ENCODE measurements at regions not wholly inside any gene's neighbourhood (a gene's known extent, or its start where the extent isn't known, plus 50 kb on each side); places are given as distances from the start of the nearest gene placed in this dataset.

DNA sequence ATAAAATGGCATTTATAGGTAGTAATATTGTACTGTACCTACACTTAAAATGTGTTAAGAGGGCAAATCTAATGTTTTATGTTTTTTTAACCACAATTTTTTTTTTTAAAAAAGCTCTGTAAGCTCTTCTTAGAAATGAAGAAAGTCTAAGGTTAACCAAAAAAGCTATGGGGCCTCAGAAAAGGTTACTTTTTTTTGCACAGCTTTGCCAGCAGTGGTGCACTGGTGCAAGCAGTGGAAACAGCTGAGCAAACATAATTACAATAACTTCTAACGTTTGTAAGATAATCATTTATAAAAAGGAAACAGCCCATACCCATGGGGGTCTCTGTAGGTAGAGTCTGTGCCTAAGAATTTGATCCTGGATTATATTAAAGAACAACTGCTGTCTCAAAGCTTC is 85.1 kb upstream of the NID2 start:
- Histone ChIP-seq H2AFZ (ENCODE audit: low read depth) (no peak overlapping the region), H3K4me2 (no peak overlapping the region), H3K4me3 (ENCODE audit: low read depth in 2 of 2, low read length in 1 of 2) (no peak overlapping the region), H3K36me3 (replicated peaks in 1 of 2; ENCODE audit: control insufficient read depth in 1 of 2, insufficient read depth in 2 of 2, low read length in 1 of 2) (no peaks in the 10 kb centered on the region), H3K27me3 (ENCODE audit: insufficient read depth) (no peaks in the 10 kb centered on the region; the same call in 1 of the 2 replicates), H3K79me2 (ENCODE audit: insufficient read depth) (no peaks in the 10 kb centered on the region), H4K20me1 (ENCODE audit: insufficient read depth) (no peaks in the 10 kb centered on the region), H3K9ac (no peak overlapping the region), H3K4me1 (ENCODE audit: control insufficient read depth in 1 of 2, insufficient read depth in 2 of 2, low read depth in 1 of 2, low read length in 1 of 2) (no peaks in the 10 kb centered on the region), H3K9me2 (no peaks in the 10 kb centered on the region), H3K27ac (ENCODE audit: low read depth in 2 of 2, low read length in 1 of 2) (no peak overlapping the region), H3F3A (replicated peaks; ENCODE audit: insufficient read depth) (no peaks in the 10 kb centered on the region), H3K9me3 (no peaks in the 10 kb centered on the region)
- WGBS (ENCODE audit: low lambda C conversion rate): 0% methylated on average over 1 of the region's 1 CpG
- CTCF ChIA-PET: no interaction called here
- POLR2A ChIA-PET: no interaction called here
- no peak for TF ChIP-seq TEAD4 (IDR thresholded peaks at IDR 0.05; ENCODE audit: borderline replicate concordance, insufficient read depth)
- TF ChIP-seq RAD21 (IDR thresholded peaks at IDR 0.05; ENCODE audit: low read length): no peak
- TF ChIP-seq FOXJ3 (CRISPR knock-in tag; IDR thresholded peaks at IDR 0.05): no peak
- no peak for TF ChIP-seq GATA2 (CRISPR knock-in tag; IDR thresholded peaks at IDR 0.05)
- TF ChIP-seq, protein P1, sequence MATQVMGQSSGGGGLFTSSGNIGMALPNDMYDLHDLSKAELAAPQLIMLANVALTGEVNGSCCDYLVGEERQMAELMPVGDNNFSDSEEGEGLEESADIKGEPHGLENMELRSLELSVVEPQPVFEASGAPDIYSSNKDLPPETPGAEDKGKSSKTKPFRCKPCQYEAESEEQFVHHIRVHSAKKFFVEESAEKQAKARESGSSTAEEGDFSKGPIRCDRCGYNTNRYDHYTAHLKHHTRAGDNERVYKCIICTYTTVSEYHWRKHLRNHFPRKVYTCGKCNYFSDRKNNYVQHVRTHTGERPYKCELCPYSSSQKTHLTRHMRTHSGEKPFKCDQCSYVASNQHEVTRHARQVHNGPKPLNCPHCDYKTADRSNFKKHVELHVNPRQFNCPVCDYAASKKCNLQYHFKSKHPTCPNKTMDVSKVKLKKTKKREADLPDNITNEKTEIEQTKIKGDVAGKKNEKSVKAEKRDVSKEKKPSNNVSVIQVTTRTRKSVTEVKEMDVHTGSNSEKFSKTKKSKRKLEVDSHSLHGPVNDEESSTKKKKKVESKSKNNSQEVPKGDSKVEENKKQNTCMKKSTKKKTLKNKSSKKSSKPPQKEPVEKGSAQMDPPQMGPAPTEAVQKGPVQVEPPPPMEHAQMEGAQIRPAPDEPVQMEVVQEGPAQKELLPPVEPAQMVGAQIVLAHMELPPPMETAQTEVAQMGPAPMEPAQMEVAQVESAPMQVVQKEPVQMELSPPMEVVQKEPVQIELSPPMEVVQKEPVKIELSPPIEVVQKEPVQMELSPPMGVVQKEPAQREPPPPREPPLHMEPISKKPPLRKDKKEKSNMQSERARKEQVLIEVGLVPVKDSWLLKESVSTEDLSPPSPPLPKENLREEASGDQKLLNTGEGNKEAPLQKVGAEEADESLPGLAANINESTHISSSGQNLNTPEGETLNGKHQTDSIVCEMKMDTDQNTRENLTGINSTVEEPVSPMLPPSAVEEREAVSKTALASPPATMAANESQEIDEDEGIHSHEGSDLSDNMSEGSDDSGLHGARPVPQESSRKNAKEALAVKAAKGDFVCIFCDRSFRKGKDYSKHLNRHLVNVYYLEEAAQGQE (IDR thresholded peaks at IDR 0.05; ENCODE audit: low read depth, low read length): no peak
- TF ChIP-seq MAX (IDR thresholded peaks at IDR 0.05; ENCODE audit: low read depth): no peak
- no peak for TF ChIP-seq USF2 (IDR thresholded peaks at IDR 0.05; ENCODE audit: borderline replicate concordance, low read depth, low read length)
- no peak for TF ChIP-seq GABPA (IDR thresholded peaks at IDR 0.05; ENCODE audit: low read depth)
- TF ChIP-seq POLR2AphosphoS5 (IDR thresholded peaks at IDR 0.05; ENCODE audit: low read depth, low read length): no peak
- no peak for TF ChIP-seq CTCF (IDR thresholded peaks at IDR 0.05)
- no peak for TF ChIP-seq JUND (IDR thresholded peaks at IDR 0.05)
- no peak for TF ChIP-seq ELF1 (IDR thresholded peaks at IDR 0.05)
- DNase-seq: no peak
